Gastroesophageal sphincter (tissue), 4 donors: ENCODE measurements at regions not wholly inside any gene's neighbourhood (a gene's known extent, or its start where the extent isn't known, plus 50 kb on each side); places are given as distances from the start of the nearest gene placed in this dataset.

Experiments
- ATAC-seq: fragments of 150-250 bp; one replicate; pipeline ENCODE4 v1.9.1; 2016; ENCODE audit warnings: mild to moderate bottlenecking, moderate library complexity
- H3K27ac ChIP-seq, 4 donors: fragments of 200-600 bp; sonication (generic) in 3 of 4; 1 replicate in 3 of 4; 2 replicates in 1 of 4; pipeline ENCODE4 v1.5.1; 2016 to 2019
- H3K27me3 ChIP-seq: fragments of 200-600 bp; sonication (generic); one replicate; pipeline ENCODE4 v1.5.1; 2019
- H3K36me3 ChIP-seq, 2 donors: fragments of 200-600 bp; sonication (generic); one replicate each; pipeline ENCODE4 v1.5.1; 2019; ENCODE audit warnings: control low read depth in 1 of 2
- H3K4me1 ChIP-seq, 3 donors: fragments of 200-600 bp; sonication (generic); 1 replicate in 2 of 3; 2 replicates in 1 of 3; pipeline ENCODE4 v1.5.1; 2016 to 2019; ENCODE audit warnings: control low read depth in 2 of 3
- H3K4me3 ChIP-seq, 2 donors: fragments of 200-600 bp; sonication (generic); one replicate each; pipeline ENCODE4 v1.5.1; 2019; ENCODE audit warnings: mild to moderate bottlenecking in 1 of 2, moderate library complexity in 1 of 2
- H3K9me3 ChIP-seq, 3 donors: fragments of 200-600 bp; sonication (generic); one replicate each; pipeline ENCODE4 v1.5.1; 2017 to 2019; ENCODE audit warnings: control low read depth in 2 of 3
- CTCF ChIP-seq, 4 experiments: fragments of 200-600 bp in 2 of 4; fragments of 450-650 bp in 2 of 4; sonication (generic) in 1 of 4; IDR thresholded peaks; one replicate each; pipeline ENCODE4 v1.5.1; 2017 to 2019; ENCODE audit warnings: antibody characterized with exemption in 4 of 4, mild to moderate bottlenecking in 2 of 4, moderate library complexity in 2 of 4
- EP300 ChIP-seq: sonication (generic); formaldehyde crosslinking; IDR thresholded peaks from one replicate; pipeline ENCODE4 v1.6.1; 2017; ENCODE audit warnings: antibody characterized with exemption, mild to moderate bottlenecking
- POLR2A ChIP-seq, 2 donors: fragments of 450-650 bp; IDR thresholded peaks; one replicate each; pipeline ENCODE4 v1.6.1; 2017; ENCODE audit warnings: antibody characterized with exemption in 2 of 2, mild to moderate bottlenecking in 2 of 2, moderate library complexity in 1 of 2
- POLR2AphosphoS5 ChIP-seq: sonication (generic); formaldehyde crosslinking; IDR thresholded peaks from one replicate; pipeline ENCODE4 v1.6.1; 2017; ENCODE audit warnings: antibody characterized with exemption
- WGBS, 2 donors: methylation state at CpG; one replicate each; pipeline ENCODE4 v1.1.5; 2018; ENCODE audit warnings: low coverage in 1 of 2; 5-methylcytosine and 5-hydroxymethylcytosine counted together

GRCh38 chr12:127650626-127651025, 616.3 kb upstream of the TMEM132C start:
- Histone ChIP-seq H3K4me3 (no peak overlapping the region), H3K4me1 (no peaks in the 10 kb centered on the region), H3K27ac (no peak overlapping the region), H3K27me3 (no peaks in the 10 kb centered on the region), H3K36me3 (no peaks in the 10 kb centered on the region), H3K9me3 (no peaks in the 10 kb centered on the region)
- TF ChIP-seq POLR2AphosphoS5 (no peak), CTCF (IDR thresholded peaks at IDR 0.05) (no peak), POLR2A (IDR thresholded peaks at IDR 0.05) (no peak), EP300 (no peak)
- no peak for ATAC-seq
- 63 to 65% methylated on average over 2 to 4 of the region's 5 CpGs for WGBS, 2 donors

DNA sequence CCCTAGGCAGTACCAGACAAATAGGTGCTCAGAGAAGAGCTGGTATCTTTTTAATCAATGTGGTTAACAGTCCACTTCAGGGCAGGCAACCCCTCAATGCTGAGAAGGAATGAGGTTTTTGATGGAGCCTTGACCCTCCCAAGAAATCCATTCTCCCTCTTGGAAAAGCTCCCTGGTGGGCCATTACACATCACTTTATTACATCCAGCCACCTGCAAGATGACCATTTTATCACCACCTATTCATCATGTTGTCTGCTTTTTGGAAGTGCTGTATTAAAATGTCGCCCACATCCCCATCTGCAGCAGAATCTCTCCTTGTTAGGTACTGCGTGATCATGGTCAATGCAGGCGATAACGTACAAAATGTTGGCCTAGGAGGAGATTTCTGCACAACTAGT, 614.7 kb upstream of the TMEM132C start:
- no peak overlapping the region for H3K4me3 ChIP-seq
- H3K27ac ChIP-seq, result no peak overlapping the region
- H3K4me1 ChIP-seq, result no peaks in the 10 kb centered on the region
- TF ChIP-seq POLR2AphosphoS5 (no peak), POLR2A (IDR thresholded peaks at IDR 0.05) (no peak), EP300 (no peak), CTCF (IDR thresholded peaks at IDR 0.05) (no peak)
- WGBS, 2 donors, result 80 to 88% methylated on average over 1 to 4 of the region's 4 CpGs
- no peaks in the 10 kb centered on the region for H3K27me3 ChIP-seq
- no peaks in the 10 kb centered on the region for H3K36me3 ChIP-seq
- no peaks in the 10 kb centered on the region for H3K9me3 ChIP-seq
- no peak for ATAC-seq

DNA sequence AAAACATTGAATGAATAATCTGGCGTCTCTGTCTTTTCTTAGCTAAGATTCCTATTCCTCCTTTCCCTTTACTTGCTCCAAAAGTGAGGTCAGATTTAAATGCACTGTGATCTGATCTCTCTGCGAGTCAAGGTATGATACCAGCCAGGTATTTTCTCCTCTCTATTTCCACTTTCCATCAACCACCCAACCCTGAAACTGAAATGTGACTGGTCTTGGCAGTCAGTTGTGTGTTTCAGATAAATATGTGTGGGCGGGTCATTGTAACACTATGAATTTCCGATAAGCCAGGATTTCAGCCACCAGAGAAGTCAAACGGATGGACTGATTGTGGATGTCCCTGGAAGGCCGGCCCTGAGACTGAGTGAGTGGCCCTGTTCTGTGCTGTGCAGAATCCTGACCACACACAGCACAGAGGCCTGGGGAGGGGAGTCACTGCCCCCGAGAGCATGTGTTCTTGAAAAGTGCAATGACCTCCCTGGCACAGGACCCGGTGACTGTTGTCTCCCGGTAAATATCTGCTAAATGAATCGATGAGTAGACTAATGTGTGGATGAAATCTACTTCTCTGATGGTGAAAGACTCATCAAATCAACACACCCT, 612.5 kb upstream of the TMEM132C start:
- no peaks in the 10 kb centered on the region for H3K36me3 ChIP-seq
- no peaks in the 10 kb centered on the region for H3K4me1 ChIP-seq
- no peak for TF ChIP-seq POLR2AphosphoS5
- TF ChIP-seq CTCF (IDR thresholded peaks at IDR 0.05), result no peak
- H3K27ac ChIP-seq, result no peak overlapping the region
- H3K9me3 ChIP-seq, result no peaks in the 10 kb centered on the region
- no peak overlapping the region for H3K4me3 ChIP-seq
- H3K27me3 ChIP-seq, result peaks cover 1% of the 10 kb centered on the region
- WGBS, 2 donors, result 86 to 93% methylated on average over 6 to 7 of the region's 10 CpGs
- no peak for ATAC-seq

- no peak overlapping the region for H3K27ac ChIP-seq
- no peak overlapping the region for H3K4me3 ChIP-seq
- no peaks in the 10 kb centered on the region for H3K4me1 ChIP-seq
- H3K9me3 ChIP-seq, result no peaks in the 10 kb centered on the region
- TF ChIP-seq POLR2A (IDR thresholded peaks at IDR 0.05) (no peak), EP300 (no peak)
- H3K36me3 ChIP-seq, result no peaks in the 10 kb centered on the region
- no peak for ATAC-seq
- H3K27me3 ChIP-seq, result peaks cover 3% of the 10 kb centered on the region
- WGBS, 2 donors, result 79 to 80% methylated on average over 1 to 3 of the region's 3 CpGs
Observed at GRCh38 chr12:127655691-127656090, 611.3 kb upstream of the TMEM132C start.

- Histone ChIP-seq H3K9me3 (no peaks in the 10 kb centered on the region), H3K4me1 (no peaks in the 10 kb centered on the region), H3K27ac (no peak overlapping the region), H3K36me3 (no peaks in the 10 kb centered on the region), H3K4me3 (no peak overlapping the region), H3K27me3 (peaks cover 3% of the 10 kb centered on the region)
- TF ChIP-seq POLR2A (IDR thresholded peaks at IDR 0.05) (no peak), EP300 (no peak), CTCF (IDR thresholded peaks at IDR 0.05) (no peak), POLR2AphosphoS5 (no peak)
- no peak for ATAC-seq
- WGBS, 2 donors, result 50 to 66% methylated on average over 2 to 3 of the region's 3 CpGs
Observed at GRCh38 chr12:127656266-127656665, 610.7 kb upstream of the TMEM132C start.
